H1 (cell line): ENCODE measurements at regions not wholly inside any gene's neighbourhood (a gene's known extent, or its start where the extent isn't known, plus 50 kb on each side); places are given as distances from the start of the nearest gene placed in this dataset.
A peak's percentile ranks its signal among the peaks of the same experiment; 100 is the strongest.

ENCODE experiments used
- CTCF ChIA-PET: fragments of 300-600 bp; sonication (Branson Sonifier 250); formaldehyde crosslinking; loops from one replicate; lab custom pipeline; 2021; ENCODE audit not compliant: partially characterized antibody; lab: Charles Lee
- POLR2A ChIA-PET: fragments of 300-600 bp; sonication (Branson Sonifier 250); formaldehyde crosslinking; loops from one replicate; lab custom pipeline; 2021; ENCODE audit warnings: inconsistent platforms; ENCODE audit not compliant: partially characterized antibody; lab: Charles Lee
- DNase-seq, 2 experiments: peaks; one replicate each; pipeline versions ENCODE4 v3.0.0 to v3.0.0-alpha.2; 2010 to 2022; ENCODE audit warnings: low spot score in 2 of 2, low read depth in 1 of 2, mixed read lengths in 1 of 2
- FAIRE-seq: peaks from 2 replicates; lab custom pipeline; 2011; peaks lifted over from hg19 to GRCh38; lab: Jason Lieb, UNC
- H2AFZ ChIP-seq: 2 replicates; pipeline ENCODE4 v1.8.1; 2012; ENCODE audit warnings: low read length, inconsistent platforms
- H2AK5ac ChIP-seq: 2 replicates; pipeline ENCODE4 v1.6.1; 2013; ENCODE audit warnings: low read depth, low read length
- H2BK120ac ChIP-seq: replicated peaks from 2 replicates; pipeline ENCODE3; 2013; ENCODE audit warnings: low read depth, low read length, inconsistent platforms
- H2BK12ac ChIP-seq: 2 replicates; pipeline ENCODE4 v1.6.1; 2013; ENCODE audit warnings: low read depth, low read length
- H2BK15ac ChIP-seq: 2 replicates; pipeline ENCODE4 v1.6.1; 2013; ENCODE audit warnings: low read length
- H2BK20ac ChIP-seq: 2 replicates; pipeline ENCODE4 v1.6.1; 2013; ENCODE audit warnings: low read length
- H2BK5ac ChIP-seq: 2 replicates; pipeline ENCODE4 v1.6.1; 2013; ENCODE audit warnings: low read depth, low read length
- H3K14ac ChIP-seq: 2 replicates; pipeline ENCODE4 v1.6.1; 2013; ENCODE audit warnings: inconsistent platforms; ENCODE audit not compliant: insufficient read length
- H3K18ac ChIP-seq: 2 replicates; pipeline ENCODE4 v1.6.1; 2013; ENCODE audit warnings: low read length; ENCODE audit errors: extremely low read depth
- H3K23ac ChIP-seq: 2 replicates; pipeline ENCODE4 v1.6.1; 2013; ENCODE audit warnings: inconsistent platforms; ENCODE audit not compliant: insufficient read length
- H3K23me2 ChIP-seq: 2 replicates; pipeline ENCODE4 v1.6.1; 2013; ENCODE audit warnings: low read depth, low read length
- H3K27ac ChIP-seq: 2 replicates; pipeline ENCODE4 v1.6.1; 2011; ENCODE audit warnings: low read depth, low read length, inconsistent platforms
- H3K27me3 ChIP-seq, 4 experiments: replicated peaks in 1 of 4; 1 replicate in 1 of 4; 2 replicates in 3 of 4; pipeline versions ENCODE4 v1.6.1 to v1.8.1; 2011 to 2013; ENCODE audit warnings: low read length in 3 of 4, mild to moderate bottlenecking in 3 of 4, inconsistent platforms in 2 of 4, mixed read lengths in 2 of 4, moderate library complexity in 1 of 4; ENCODE audit not compliant: control insufficient read depth in 3 of 4, insufficient read depth in 3 of 4; ENCODE audit errors: extremely low read depth in 1 of 4
- H3K36me3 ChIP-seq, 4 experiments: 2 replicates each; pipeline versions ENCODE4 v1.6.1 to v1.8.1; 2011 to 2013; ENCODE audit warnings: mild to moderate bottlenecking in 4 of 4, low read length in 3 of 4, moderate library complexity in 2 of 4, control low read depth in 1 of 4, inconsistent platforms in 1 of 4; ENCODE audit not compliant: insufficient read depth in 4 of 4, control insufficient read depth in 2 of 4
- H3K4ac ChIP-seq: replicated peaks from 2 replicates; pipeline ENCODE3; 2013; ENCODE audit warnings: low read length, low read depth, mixed read lengths, inconsistent platforms; ENCODE audit not compliant: insufficient read length
- H3K4me1 ChIP-seq, 4 experiments: replicated peaks in 1 of 4; 1 replicate in 1 of 4; 2 replicates in 3 of 4; pipeline versions ENCODE4 v1.6.1 to v1.8.1; 2011 to 2013; ENCODE audit warnings: low read length in 3 of 4, inconsistent platforms in 2 of 4, mixed read lengths in 1 of 4; ENCODE audit not compliant: insufficient read depth in 4 of 4, control insufficient read depth in 3 of 4
- H3K4me2 ChIP-seq, 2 experiments: 2 replicates each; pipeline versions ENCODE4 v1.6.1 to v1.8.1; 2011 to 2013; ENCODE audit warnings: low read depth in 2 of 2, low read length in 2 of 2, control low read depth in 1 of 2, inconsistent platforms in 1 of 2, mild to moderate bottlenecking in 1 of 2; ENCODE audit not compliant: insufficient read depth in 1 of 2
- H3K4me3 ChIP-seq, 4 experiments: fragments of 200-600, 300-600 bp in 1 of 4; sonication (generic), shearing (Covaris generic), sonication (Bioruptor Twin) in 1 of 4; 2 replicates each; pipeline versions ENCODE4 v1.5.1 to v1.8.1; 2011 to 2016; ENCODE audit warnings: low read length in 4 of 4, low read depth in 3 of 4, control low read depth in 2 of 4, inconsistent platforms in 2 of 4, mild to moderate bottlenecking in 2 of 4, mixed read lengths in 1 of 4, moderate library complexity in 1 of 4; ENCODE audit not compliant: insufficient read depth in 2 of 4; ENCODE audit errors: extremely low read depth in 1 of 4
- H3K56ac ChIP-seq: replicated peaks from 2 replicates; pipeline ENCODE3; 2013; ENCODE audit warnings: low read depth, mild to moderate bottlenecking, mixed read lengths, low read length, inconsistent platforms; ENCODE audit not compliant: insufficient read length
- H3K79me1 ChIP-seq: 2 replicates; pipeline ENCODE4 v1.6.1; 2013; ENCODE audit warnings: low read depth, low read length, control low read depth
- H3K79me2 ChIP-seq, 2 experiments: 2 replicates each; pipeline versions ENCODE4 v1.6.1 to v1.8.1; 2012 to 2013; ENCODE audit warnings: low read length in 2 of 2, mild to moderate bottlenecking in 2 of 2, inconsistent platforms in 1 of 2; ENCODE audit not compliant: insufficient read depth in 2 of 2, control insufficient read depth in 1 of 2
- H3K9ac ChIP-seq, 4 experiments: replicated peaks in 1 of 4; 1 replicate in 1 of 4; 2 replicates in 3 of 4; pipeline versions ENCODE4 v1.6.1 to v1.8.1; 2011 to 2013; ENCODE audit warnings: low read depth in 3 of 4, low read length in 3 of 4, control low read depth in 2 of 4, mild to moderate bottlenecking in 2 of 4, moderate library complexity in 2 of 4, inconsistent platforms in 1 of 4; ENCODE audit errors: extremely low read depth in 1 of 4
- H3K9me3 ChIP-seq, 2 experiments: 2 replicates each; pipeline versions ENCODE4 v1.6.1 to v1.8.1; 2012 to 2013; ENCODE audit warnings: mild to moderate bottlenecking in 2 of 2, moderate library complexity in 2 of 2, control low read depth in 1 of 2, inconsistent platforms in 1 of 2, low read depth in 1 of 2, low read length in 1 of 2, mixed read lengths in 1 of 2; ENCODE audit not compliant: insufficient read depth in 2 of 2
- H4K20me1 ChIP-seq, 2 experiments: replicated peaks in 1 of 2; 2 replicates each; pipeline versions ENCODE3 to v1.8.1; 2011 to 2013; ENCODE audit warnings: inconsistent platforms in 2 of 2, low read length in 2 of 2, mild to moderate bottlenecking in 1 of 2; ENCODE audit not compliant: insufficient read depth in 2 of 2, control insufficient read depth in 1 of 2
- H4K5ac ChIP-seq: 2 replicates; pipeline ENCODE4 v1.6.1; 2013; ENCODE audit warnings: low read length, low read depth, mixed read lengths, inconsistent platforms; ENCODE audit not compliant: insufficient read length
- H4K8ac ChIP-seq: 2 replicates; pipeline ENCODE4 v1.8.0; 2013; ENCODE audit warnings: mild to moderate bottlenecking, moderate library complexity, low read length, inconsistent platforms; ENCODE audit not compliant: insufficient read depth; ENCODE audit errors: extremely low read depth
- H4K91ac ChIP-seq: replicated peaks from 2 replicates; pipeline ENCODE3; 2013; ENCODE audit warnings: low read length, mixed read lengths, inconsistent platforms; ENCODE audit not compliant: insufficient read length
- CEBPB ChIP-seq: IDR thresholded peaks from 2 replicates; pipeline ENCODE4 v1.6.1; 2012; ENCODE audit warnings: low read depth, low read length
- CTBP2 ChIP-seq: IDR thresholded peaks from 2 replicates; pipeline ENCODE4 v1.7.0; 2011; ENCODE audit warnings: borderline replicate concordance, mild to moderate bottlenecking, moderate library complexity, mixed read lengths, low read length; ENCODE audit not compliant: insufficient read depth, insufficient read length
- FOSL1 ChIP-seq: IDR thresholded peaks from 2 replicates; pipeline ENCODE4 v1.6.1; 2011; ENCODE audit warnings: mild to moderate bottlenecking, low read depth, low read length, moderate library complexity; ENCODE audit not compliant: insufficient read depth
- GTF2F1 ChIP-seq: IDR thresholded peaks from 2 replicates; pipeline ENCODE4 v1.6.1; 2012; ENCODE audit warnings: low read depth, low read length, improper control_type of control experiment, borderline replicate concordance
- JUND ChIP-seq: IDR thresholded peaks from 2 replicates; pipeline ENCODE4 v1.6.1; 2011; ENCODE audit warnings: mild to moderate bottlenecking, improper control_type of control experiment, low read length
- MAFK ChIP-seq: IDR thresholded peaks from 2 replicates; pipeline ENCODE4 v1.6.1; 2012; ENCODE audit warnings: low read depth, mild to moderate bottlenecking, improper control_type of control experiment, low read length
- RNF2 ChIP-seq: fragments of 200-900, 300-1000 bp; sonication (generic); IDR thresholded peaks from 2 replicates; pipeline ENCODE4 v1.7.1; 2016; ENCODE audit warnings: borderline replicate concordance, low read depth, mild to moderate bottlenecking, antibody characterized with exemption, low read length; ENCODE audit not compliant: poor library complexity, severe bottlenecking; ENCODE audit errors: missing control alignments
- TBP ChIP-seq: IDR thresholded peaks from 2 replicates; pipeline ENCODE4 v1.6.1; 2011; ENCODE audit warnings: low read depth, low read length, improper control_type of control experiment
- TCF12 ChIP-seq: IDR thresholded peaks from 2 replicates; pipeline ENCODE4 v1.6.1; 2011; ENCODE audit warnings: low read depth, mild to moderate bottlenecking, low read length
- TEAD4 ChIP-seq: IDR thresholded peaks from 2 replicates; pipeline ENCODE4 v1.6.1; 2012; ENCODE audit warnings: low read depth, low read length, inconsistent platforms, mixed read lengths
- YY1 ChIP-seq: IDR thresholded peaks from 2 replicates; pipeline ENCODE4 v1.6.1; 2011; ENCODE audit warnings: low read depth, mild to moderate bottlenecking, low read length
- WGBS, 2 experiments: shearing (Covaris generic) in 1 of 2; methylation state at CpG; one replicate each; pipeline versions ENCODE4 v1.1.6 to v1.1.7; 2013 to 2015; ENCODE audit warnings: low lambda C conversion rate in 2 of 2, mixed read lengths in 2 of 2, inconsistent platforms in 1 of 2, low coverage in 1 of 2, missing lambda C conversion rate in 1 of 2; ENCODE audit not compliant: insufficient replicate concordance in 2 of 2, insufficient coverage in 1 of 2, insufficient read length in 1 of 2; ENCODE audit errors: extremely low coverage in 1 of 2, missing lambda C conversion rate in 1 of 2; 5-methylcytosine and 5-hydroxymethylcytosine counted together
- TF ChIP-seq, protein P1 (sequence below): IDR thresholded peaks from 2 replicates; pipeline ENCODE4 v1.6.1; 2012; ENCODE audit warnings: inconsistent platforms
- TF ChIP-seq, protein P2 (sequence below): IDR thresholded peaks from 2 replicates; pipeline ENCODE4 v1.6.1; 2011; ENCODE audit warnings: low read depth, mild to moderate bottlenecking, low read length; ENCODE audit not compliant: insufficient read depth

DNA sequence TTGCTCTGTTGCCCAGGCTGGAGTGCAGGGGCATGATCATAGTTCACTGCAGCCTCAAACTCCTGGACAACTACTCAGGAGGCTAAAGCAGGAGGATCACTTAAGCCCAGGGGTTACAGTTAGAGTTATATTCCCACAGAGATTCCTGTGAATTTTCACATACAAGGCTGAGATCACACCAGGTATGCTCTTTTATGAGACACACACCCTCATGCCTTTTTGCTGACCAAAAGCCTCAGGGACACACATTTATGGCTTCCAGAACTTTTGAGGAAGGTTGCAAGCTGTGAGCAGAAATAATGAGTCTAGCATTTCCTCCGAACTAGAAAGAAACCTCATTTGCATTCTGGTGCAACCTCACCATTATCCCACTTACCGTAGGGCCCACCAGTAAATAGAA, 370.5 kb upstream of the ARID1B start:
- Histone ChIP-seq H3K9me3 (no peaks in the 10 kb centered on the region), H3K79me1 (no peaks in the 10 kb centered on the region), H2BK15ac (no peak overlapping the region), H2BK20ac (no peak overlapping the region), H2BK120ac (no peak overlapping the region), H3K79me2 (no peaks in the 10 kb centered on the region), H3K4me3 (no peak overlapping the region), H2BK5ac (no peak overlapping the region), H3K23me2 (no peaks in the 10 kb centered on the region), H3K9ac (no peak overlapping the region), H3K27me3 (no peaks in the 10 kb centered on the region), H2BK12ac (no peak overlapping the region), H2AFZ (0 out of 2 replicates have a peak overlapping the region, but pooled peaks have one; percentile 39), H2AK5ac (no peak overlapping the region), H3K27ac (no peak overlapping the region), H4K20me1 (no peaks in the 10 kb centered on the region), H4K5ac (no peak overlapping the region), H3K23ac (no peak overlapping the region), H3K56ac (no peak overlapping the region), H3K36me3 (no peaks in the 10 kb centered on the region), H4K91ac (no peak overlapping the region), H3K18ac (no peak overlapping the region), H3K14ac (no peak overlapping the region), H4K8ac (no peak overlapping the region), H3K4ac (no peak overlapping the region), H3K4me2 (no peak overlapping the region), H3K4me1 (no peaks in the 10 kb centered on the region)
- WGBS, 2 experiments = 98% methylated on average over 2 of the region's 2 CpGs; no CpG with 5 or more reads in 1 of the 2 experiments
- FAIRE-seq (no peak), DNase-seq (no peak)
- CTCF ChIA-PET = interaction anchor here (2.2 kb wide), 1 partner anchor 11 kb away, joined by 4 read pairs; no protein-coding TSS in a partner anchor
- POLR2A ChIA-PET = no interaction called here
- TF ChIP-seq YY1 (no peak), TEAD4 (no peak), JUND (no peak), TBP (no peak), CEBPB (no peak), MAFK (no peak), GTF2F1 (no peak), TCF12 (no peak), FOSL1 (no peak), CTBP2 (no peak), RNF2 (no peak)
- TF ChIP-seq, protein P1, sequence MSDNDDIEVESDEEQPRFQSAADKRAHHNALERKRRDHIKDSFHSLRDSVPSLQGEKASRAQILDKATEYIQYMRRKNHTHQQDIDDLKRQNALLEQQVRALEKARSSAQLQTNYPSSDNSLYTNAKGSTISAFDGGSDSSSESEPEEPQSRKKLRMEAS = no peak
- TF ChIP-seq, protein P2, sequence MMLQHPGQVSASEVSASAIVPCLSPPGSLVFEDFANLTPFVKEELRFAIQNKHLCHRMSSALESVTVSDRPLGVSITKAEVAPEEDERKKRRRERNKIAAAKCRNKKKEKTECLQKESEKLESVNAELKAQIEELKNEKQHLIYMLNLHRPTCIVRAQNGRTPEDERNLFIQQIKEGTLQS = no peak
